DND-41 (cell line): ENCODE measurements at regions not wholly inside any gene's neighbourhood (a gene's known extent, or its start where the extent isn't known, plus 50 kb on each side); places are given as distances from the start of the nearest gene placed in this dataset.

Experiments used
- CTCF ChIP-seq: IDR thresholded peaks from 2 replicates; pipeline ENCODE4 v1.5.1; 2012; ENCODE audit warnings: borderline replicate concordance, low read length, moderate library complexity, mild to moderate bottlenecking; ENCODE audit not compliant: poor library complexity, severe bottlenecking; ENCODE audit errors: extremely low read depth
- EZH2 ChIP-seq: IDR thresholded peaks from 3 replicates; pipeline ENCODE4 v1.6.1; 2012; ENCODE audit warnings: borderline replicate concordance, low read depth, mild to moderate bottlenecking, moderate library complexity, low read length, inconsistent platforms; ENCODE audit not compliant: severe bottlenecking

- TF ChIP-seq CTCF (no peak), EZH2 (no peak)
These were observed 988.3 kb upstream of the GYPC start for GRCh38 chr2:125667630-125668029.
